Gastroesophageal sphincter (tissue), 4 donors: ENCODE measurements at regions not wholly inside any gene's neighbourhood (a gene's known extent, or its start where the extent isn't known, plus 50 kb on each side); places are given as distances from the start of the nearest gene placed in this dataset.

Source experiments
- ATAC-seq: fragments of 150-250 bp; one replicate; pipeline ENCODE4 v1.9.1; 2016; ENCODE audit warnings: mild to moderate bottlenecking, moderate library complexity
- H3K27ac ChIP-seq, 4 donors: fragments of 200-600 bp; sonication (generic) in 3 of 4; 1 replicate in 3 of 4; 2 replicates in 1 of 4; pipeline ENCODE4 v1.5.1; 2016 to 2019
- H3K27me3 ChIP-seq: fragments of 200-600 bp; sonication (generic); one replicate; pipeline ENCODE4 v1.5.1; 2019
- H3K36me3 ChIP-seq, 2 donors: fragments of 200-600 bp; sonication (generic); one replicate each; pipeline ENCODE4 v1.5.1; 2019; ENCODE audit warnings: control low read depth in 1 of 2
- H3K4me1 ChIP-seq, 3 donors: fragments of 200-600 bp; sonication (generic); 1 replicate in 2 of 3; 2 replicates in 1 of 3; pipeline ENCODE4 v1.5.1; 2016 to 2019; ENCODE audit warnings: control low read depth in 2 of 3
- H3K4me3 ChIP-seq, 2 donors: fragments of 200-600 bp; sonication (generic); one replicate each; pipeline ENCODE4 v1.5.1; 2019; ENCODE audit warnings: mild to moderate bottlenecking in 1 of 2, moderate library complexity in 1 of 2
- H3K9me3 ChIP-seq, 3 donors: fragments of 200-600 bp; sonication (generic); one replicate each; pipeline ENCODE4 v1.5.1; 2017 to 2019; ENCODE audit warnings: control low read depth in 2 of 3
- CTCF ChIP-seq, 4 experiments: fragments of 200-600 bp in 2 of 4; fragments of 450-650 bp in 2 of 4; sonication (generic) in 1 of 4; IDR thresholded peaks; one replicate each; pipeline ENCODE4 v1.5.1; 2017 to 2019; ENCODE audit warnings: antibody characterized with exemption in 4 of 4, mild to moderate bottlenecking in 2 of 4, moderate library complexity in 2 of 4
- EP300 ChIP-seq: sonication (generic); formaldehyde crosslinking; IDR thresholded peaks from one replicate; pipeline ENCODE4 v1.6.1; 2017; ENCODE audit warnings: antibody characterized with exemption, mild to moderate bottlenecking
- POLR2A ChIP-seq, 2 donors: fragments of 450-650 bp; IDR thresholded peaks; one replicate each; pipeline ENCODE4 v1.6.1; 2017; ENCODE audit warnings: antibody characterized with exemption in 2 of 2, mild to moderate bottlenecking in 2 of 2, moderate library complexity in 1 of 2
- POLR2AphosphoS5 ChIP-seq: sonication (generic); formaldehyde crosslinking; IDR thresholded peaks from one replicate; pipeline ENCODE4 v1.6.1; 2017; ENCODE audit warnings: antibody characterized with exemption
- WGBS, 2 donors: methylation state at CpG; one replicate each; pipeline ENCODE4 v1.1.5; 2018; ENCODE audit warnings: low coverage in 1 of 2; 5-methylcytosine and 5-hydroxymethylcytosine counted together

GRCh38 chr15:62782896-62783295, 259.7 kb upstream of the TPM1 start:
- no peak for ATAC-seq
- Histone ChIP-seq H3K4me3 (no peak overlapping the region), H3K36me3 (peaks cover 0 to 15% of the 10 kb centered on the region in 2 donors), H3K9me3 (no peaks in the 10 kb centered on the region), H3K27ac (peak overlapping the region; percentile 60 to 87 (median 80)), H3K27me3 (no peaks in the 10 kb centered on the region), H3K4me1 (peaks cover 0 to 22% (median 11%) of the 10 kb centered on the region in 3 donors)
- WGBS, 2 donors, result 67 to 91% methylated on average over 1 of the region's 1 CpG
- TF ChIP-seq POLR2A (IDR thresholded peaks at IDR 0.05) (no peak), POLR2AphosphoS5 (no peak), EP300 (no peak), CTCF (IDR thresholded peaks at IDR 0.05) (no peak)

GRCh38 chr15:62783303-62783957, 259.1 kb upstream of the TPM1 start:
- no peaks in the 10 kb centered on the region for H3K9me3 ChIP-seq
- no peak overlapping the region for H3K4me3 ChIP-seq
- 83% methylated on average over 4 of the region's 14 CpGs; no CpG with 5 or more reads in 1 of the 2 donors for WGBS, 2 donors
- H3K4me1 ChIP-seq, result peaks cover 0 to 22% (median 11%) of the 10 kb centered on the region in 3 donors
- peaks cover 0 to 15% of the 10 kb centered on the region in 2 donors for H3K36me3 ChIP-seq
- no peak for ATAC-seq
- TF ChIP-seq CTCF (IDR thresholded peaks at IDR 0.05) (no peak), EP300 (no peak)
- peak overlapping the region; percentile 60 to 87 (median 80) for H3K27ac ChIP-seq
- H3K27me3 ChIP-seq, result no peaks in the 10 kb centered on the region

GRCh38 chr15:62785881-62786828, 256.4 kb upstream of the TPM1 start:
- no peaks in the 10 kb centered on the region for H3K27me3 ChIP-seq
- no peak overlapping the region for H3K4me3 ChIP-seq
- no peaks in the 10 kb centered on the region for H3K9me3 ChIP-seq
- peaks cover 0 to 22% (median 11%) of the 10 kb centered on the region in 3 donors for H3K4me1 ChIP-seq
- H3K36me3 ChIP-seq, result no peaks in the 10 kb centered on the region
- ATAC-seq, result no peak
- H3K27ac ChIP-seq, result no peak overlapping the region
- WGBS, 2 donors, result 64% methylated on average over 9 to 10 of the region's 10 CpGs
- TF ChIP-seq POLR2A (IDR thresholded peaks at IDR 0.05) (no peak), EP300 (no peak), CTCF (IDR thresholded peaks at IDR 0.05) (no peak), POLR2AphosphoS5 (no peak)

GRCh38 chr15:62787401-62787800, 255.1 kb upstream of the TPM1 start:
- ATAC-seq, result no peak
- H3K4me3 ChIP-seq, result no peak overlapping the region
- no peaks in the 10 kb centered on the region for H3K9me3 ChIP-seq
- H3K27me3 ChIP-seq, result no peaks in the 10 kb centered on the region
- 83 to 94% methylated on average over 2 to 3 of the region's 7 CpGs for WGBS, 2 donors
- TF ChIP-seq POLR2AphosphoS5 (no peak), CTCF (IDR thresholded peaks at IDR 0.05) (no peak), POLR2A (IDR thresholded peaks at IDR 0.05) (no peak), EP300 (no peak)
- no peaks in the 10 kb centered on the region for H3K36me3 ChIP-seq
- H3K4me1 ChIP-seq, result peaks cover 0 to 9% (median 5%) of the 10 kb centered on the region in 3 donors
- H3K27ac ChIP-seq, result no peak overlapping the region
